ENCODE measurements at regions not wholly inside any gene's neighbourhood (a gene's known extent, or its start where the extent isn't known, plus 50 kb on each side); places are given as distances from the start of the nearest gene placed in this dataset.
"Not testable (repeated sequence)": the region's sequence is repeated elsewhere in the genome, so short reads cannot be mapped to it uniquely, and the experiment has no call there.

- H3K27ac ChIP-seq (ENCODE audit: low read depth in 1 of 2, low read length in 2 of 2); H3K27me3 ChIP-seq (ENCODE audit: control insufficient read depth in 4 of 4, insufficient read depth in 4 of 4, low read length in 3 of 4); H3K36me3 ChIP-seq (ENCODE audit: control insufficient read depth in 4 of 4, insufficient read depth in 3 of 4, low read depth in 1 of 4, low read length in 3 of 4); H3K4me3 ChIP-seq (ENCODE audit: low read depth in 1 of 3, low read length in 3 of 3); H3K9me3 ChIP-seq (ENCODE audit: control insufficient read depth in 4 of 4, low read length in 3 of 4); H3K9ac ChIP-seq (ENCODE audit: low read depth in 1 of 2, low read length in 2 of 2); DNase-seq (ENCODE audit: low spot score); H3K4me1 ChIP-seq (ENCODE audit: control insufficient read depth in 4 of 4, insufficient read depth in 4 of 4, low read length in 3 of 4): not testable (repeated sequence)
- WGBS = 83% methylated on average over 12 of the region's 12 CpGs
These were observed 394.3 kb downstream of the PTH2R start for GRCh38 chr2:208800887-208801286.

DNA sequence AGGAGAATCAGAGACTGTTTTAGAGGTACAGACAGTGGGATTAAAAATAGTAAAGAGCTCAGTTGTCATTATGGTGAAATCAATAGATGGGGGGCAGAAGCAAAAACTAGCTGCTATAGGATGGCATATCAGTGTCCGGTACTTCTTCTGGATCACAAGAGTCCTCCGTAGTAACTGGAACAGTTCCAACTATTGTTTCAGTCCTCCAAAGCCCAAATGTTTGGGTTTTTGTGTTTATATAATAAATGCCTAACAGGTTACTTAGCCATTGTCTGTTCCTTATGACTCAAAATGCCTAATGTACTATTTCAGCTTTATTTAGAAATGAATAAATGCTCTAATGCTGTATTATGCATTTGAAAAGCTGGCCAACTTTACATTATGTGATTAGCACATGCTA lies 401.2 kb downstream of the PTH2R start:
- no peak for DNase-seq (ENCODE audit: low spot score)
- no peak overlapping the region for H3K27ac ChIP-seq (ENCODE audit: low read depth in 1 of 2, low read length in 2 of 2)
- H3K9me3 ChIP-seq (ENCODE audit: control insufficient read depth in 4 of 4, low read length in 3 of 4) = no peaks in the 10 kb centered on the region

DNA sequence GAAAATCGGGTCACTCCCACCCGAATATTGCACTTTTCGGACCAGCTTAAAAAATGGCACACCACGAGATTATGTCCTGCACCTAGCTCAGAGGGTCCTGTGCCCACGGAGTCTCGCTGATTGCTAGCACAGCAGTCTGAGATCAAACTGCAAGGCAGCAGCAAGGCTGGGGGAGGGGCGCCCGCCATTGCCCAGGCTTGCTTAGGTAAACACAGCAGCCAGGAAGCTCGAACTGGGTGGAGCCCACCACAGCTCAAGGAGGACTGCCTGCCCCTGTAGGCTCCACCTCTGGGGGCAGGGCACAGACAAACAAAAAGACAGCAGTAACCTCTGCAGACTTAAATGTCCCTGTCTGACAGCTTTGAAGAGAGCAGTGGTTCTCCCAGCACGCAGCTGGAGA lies 405.3 kb downstream of the PTH2R start:
- H3K27me3 ChIP-seq (ENCODE audit: control insufficient read depth in 4 of 4, insufficient read depth in 4 of 4, low read length in 3 of 4); H3K4me3 ChIP-seq (ENCODE audit: low read depth in 1 of 3, low read length in 3 of 3); H3K27ac ChIP-seq (ENCODE audit: low read depth in 1 of 2, low read length in 2 of 2); H3K9me3 ChIP-seq (ENCODE audit: control insufficient read depth in 4 of 4, low read length in 3 of 4); H3K4me1 ChIP-seq (ENCODE audit: control insufficient read depth in 4 of 4, insufficient read depth in 4 of 4, low read length in 3 of 4); H3K36me3 ChIP-seq (ENCODE audit: control insufficient read depth in 4 of 4, insufficient read depth in 3 of 4, low read depth in 1 of 4, low read length in 3 of 4); DNase-seq (ENCODE audit: low spot score); H3K9ac ChIP-seq (ENCODE audit: low read depth in 1 of 2, low read length in 2 of 2): not testable (repeated sequence)
- WGBS = 63% methylated on average over 9 of the region's 10 CpGs

More for the DNA sequence above, 401.2 kb downstream of the PTH2R start:
- no peaks in the 10 kb centered on the region for H3K36me3 ChIP-seq (ENCODE audit: control insufficient read depth in 4 of 4, insufficient read depth in 3 of 4, low read depth in 1 of 4, low read length in 3 of 4)
- no peak overlapping the region for H3K4me3 ChIP-seq (ENCODE audit: low read depth in 1 of 3, low read length in 3 of 3)
- WGBS = 83% methylated on average over 2 of the region's 2 CpGs
- H3K9ac ChIP-seq (ENCODE audit: low read depth in 1 of 2, low read length in 2 of 2) = no peak overlapping the region
- no peaks in the 10 kb centered on the region for H3K27me3 ChIP-seq (ENCODE audit: control insufficient read depth in 4 of 4, insufficient read depth in 4 of 4, low read length in 3 of 4)
- H3K4me1 ChIP-seq (ENCODE audit: control insufficient read depth in 4 of 4, insufficient read depth in 4 of 4, low read length in 3 of 4) = no peaks in the 10 kb centered on the region
- no peak for TF ChIP-seq GABPA (IDR thresholded peaks at IDR 0.05 in 1 of 2, conservative IDR thresholded peaks at IDR 0.05 in 1 of 2)
- TF ChIP-seq FOXA1 (IDR thresholded peaks at IDR 0.05) = no peak
- no peak for TF ChIP-seq HNF4A (conservative IDR thresholded peaks at IDR 0.05)
- no peak for TF ChIP-seq FOXA2 (IDR thresholded peaks at IDR 0.05)
- TF ChIP-seq SP1 (IDR thresholded peaks at IDR 0.05) = no peak
- no peak for TF ChIP-seq RXRA (IDR thresholded peaks at IDR 0.05)
- no peak for TF ChIP-seq REST (IDR thresholded peaks at IDR 0.05)
- no peak for TF ChIP-seq JUND (IDR thresholded peaks at IDR 0.05)
- TF ChIP-seq NR2F2 (IDR thresholded peaks at IDR 0.05) = no peak

DNA sequence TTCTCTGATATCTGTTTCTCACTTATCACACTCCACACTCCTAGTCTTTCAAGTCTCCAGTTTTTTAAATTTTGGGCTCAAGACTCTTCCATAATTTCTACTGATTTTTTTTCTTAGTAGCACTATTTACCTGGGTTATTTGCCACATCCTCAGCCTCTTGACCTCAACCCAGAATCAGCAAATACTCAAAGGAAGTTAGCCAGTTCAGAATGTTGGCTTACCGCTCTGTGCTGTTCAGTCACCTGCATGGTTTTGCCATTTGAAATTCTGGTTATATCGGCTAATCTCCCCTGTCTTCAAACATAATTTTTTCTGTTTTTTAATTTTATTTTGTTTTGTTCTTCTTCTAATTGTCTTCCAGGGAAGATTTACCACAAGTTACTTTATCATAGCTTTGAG lies 412.6 kb downstream of the PTH2R start:
- Histone ChIP-seq H3K4me1 (ENCODE audit: control insufficient read depth in 4 of 4, insufficient read depth in 4 of 4, low read length in 3 of 4) (no peaks in the 10 kb centered on the region), H3K9me3 (ENCODE audit: control insufficient read depth in 4 of 4, low read length in 3 of 4) (no peaks in the 10 kb centered on the region), H3K9ac (ENCODE audit: low read depth in 1 of 2, low read length in 2 of 2) (no peak overlapping the region), H3K4me3 (ENCODE audit: low read depth in 1 of 3, low read length in 3 of 3) (no peak overlapping the region), H3K27me3 (ENCODE audit: control insufficient read depth in 4 of 4, insufficient read depth in 4 of 4, low read length in 3 of 4) (no peaks in the 10 kb centered on the region), H3K36me3 (ENCODE audit: control insufficient read depth in 4 of 4, insufficient read depth in 3 of 4, low read depth in 1 of 4, low read length in 3 of 4) (no peaks in the 10 kb centered on the region), H3K27ac (ENCODE audit: low read depth in 1 of 2, low read length in 2 of 2) (no peak overlapping the region)
- WGBS = 54% methylated on average over 2 of the region's 2 CpGs
- no peak for TF ChIP-seq NR2F2 (IDR thresholded peaks at IDR 0.05)
- TF ChIP-seq RAD21 (IDR thresholded peaks at IDR 0.05) = no peak
- TF ChIP-seq GABPA (IDR thresholded peaks at IDR 0.05 in 1 of 2, conservative IDR thresholded peaks at IDR 0.05 in 1 of 2) = no peak
- TF ChIP-seq SP1 (IDR thresholded peaks at IDR 0.05) = no peak
- no peak for TF ChIP-seq HNF4A (conservative IDR thresholded peaks at IDR 0.05)
- TF ChIP-seq YY1 (IDR thresholded peaks at IDR 0.05) = no peak
- no peak for TF ChIP-seq CTCF (IDR thresholded peaks at IDR 0.05; ENCODE audit: low read depth, low read length, missing input control)
- TF ChIP-seq HNF4G (IDR thresholded peaks at IDR 0.05) = no peak
- TF ChIP-seq FOXA2 (IDR thresholded peaks at IDR 0.05) = no peak
- TF ChIP-seq EGR1 (IDR thresholded peaks at IDR 0.05; ENCODE audit: low read depth in 2 of 2) = no peak
- TF ChIP-seq TAF1 (conservative IDR thresholded peaks at IDR 0.05) = no peak
- TF ChIP-seq REST (IDR thresholded peaks at IDR 0.05) = no peak
- DNase-seq (ENCODE audit: low spot score) = no peak
